WTC11 (cell line): ENCODE measurements at regions not wholly inside any gene's neighbourhood (a gene's known extent, or its start where the extent isn't known, plus 50 kb on each side); places are given as distances from the start of the nearest gene placed in this dataset.

Source experiments
- ATAC-seq: fragments of 200-7000 bp; cut with Tn5 transposase; 2 replicates; pipeline ENCODE4 v1.10.0; 2021; ENCODE audit warnings: mild to moderate bottlenecking, moderate library complexity
- CTCF ChIA-PET: fragments of 300-600 bp; sonication (Branson Sonifier 250); formaldehyde crosslinking; loops from one replicate; lab custom pipeline; 2021; ENCODE audit warnings: antibody characterized with exemption; lab: Charles Lee
- POLR2A ChIA-PET: fragments of 350-600 bp; sonication (Branson Sonifier 250); formaldehyde crosslinking; loops from one replicate; lab custom pipeline; 2021; ENCODE audit warnings: antibody characterized with exemption; lab: Charles Lee
- DNase-seq: peaks from one replicate; pipeline ENCODE4 v3.0.0; 2021; ENCODE audit warnings: low spot score
- H3K27ac Mint-ChIP-seq: 2 replicates; pipeline ENCODE4 v1.8.0; 2021; ENCODE audit warnings: mixed read lengths
- H3K27me3 Mint-ChIP-seq: 2 replicates; pipeline ENCODE4 v1.8.0; 2021; ENCODE audit warnings: low read depth, mild to moderate bottlenecking, moderate library complexity, mixed read lengths
- H3K36me3 Mint-ChIP-seq: 2 replicates; pipeline ENCODE4 v1.8.0; 2021; ENCODE audit warnings: mixed read lengths
- H3K4me1 Mint-ChIP-seq: 2 replicates; pipeline ENCODE4 v1.8.0; 2022; ENCODE audit warnings: mixed read lengths
- H3K4me3 Mint-ChIP-seq: 2 replicates; pipeline ENCODE4 v1.8.0; 2021; ENCODE audit warnings: mild to moderate bottlenecking, moderate library complexity, mixed read lengths
- H3K9me3 Mint-ChIP-seq: 2 replicates; pipeline ENCODE4 v1.8.0; 2021; ENCODE audit warnings: mixed read lengths
- AFF4 ChIP-seq: sonication (generic); formaldehyde crosslinking; IDR thresholded peaks from 2 replicates; pipeline ENCODE4 v1.8.1; 2023; ENCODE audit warnings: mild to moderate bottlenecking, missing genetic modification reagents, borderline replicate concordance
- ATF6 ChIP-seq: sonication (generic); formaldehyde crosslinking; IDR thresholded peaks from 2 replicates; pipeline ENCODE4 v1.8.1; 2023; ENCODE audit warnings: mild to moderate bottlenecking, missing genetic modification reagents
- E2F1 ChIP-seq: sonication (generic); formaldehyde crosslinking; IDR thresholded peaks from 2 replicates; pipeline ENCODE4 v1.8.0; 2022; ENCODE audit warnings: mild to moderate bottlenecking, missing genetic modification reagents
- E2F5 ChIP-seq: sonication (generic); formaldehyde crosslinking; IDR thresholded peaks from 2 replicates; pipeline ENCODE4 v1.8.1; 2022; ENCODE audit warnings: mild to moderate bottlenecking, moderate library complexity, missing genetic modification reagents
- EMX1 ChIP-seq: fragments of 250-450 bp; sonication (Bioruptor Pico); IDR thresholded peaks from 2 replicates; pipeline ENCODE4 v1.8.0; 2021; ENCODE audit warnings: mild to moderate bottlenecking
- FOXJ3 ChIP-seq: sonication (generic); formaldehyde crosslinking; IDR thresholded peaks from 2 replicates; pipeline ENCODE4 v1.9.0; 2021; ENCODE audit warnings: missing genetic modification reagents, mild to moderate bottlenecking, borderline replicate concordance
- GABPB1 ChIP-seq: sonication (generic); formaldehyde crosslinking; IDR thresholded peaks from 2 replicates; pipeline ENCODE4 v1.8.1; 2023; ENCODE audit warnings: mild to moderate bottlenecking, missing genetic modification reagents
- NFATC4 ChIP-seq: fragments of 250-450 bp; sonication (Bioruptor Pico); IDR thresholded peaks from 2 replicates; pipeline ENCODE4 v1.9.0; 2021; ENCODE audit warnings: mild to moderate bottlenecking
- NFE2L1 ChIP-seq: sonication (generic); formaldehyde crosslinking; IDR thresholded peaks from 2 replicates; pipeline ENCODE4 v1.8.1; 2023; ENCODE audit warnings: missing genetic modification reagents
- NR3C1 ChIP-seq: sonication (generic); formaldehyde crosslinking; conservative IDR thresholded peaks from 2 replicates; pipeline ENCODE4 v1.8.1; 2023; ENCODE audit warnings: low read depth, mild to moderate bottlenecking, missing genetic modification reagents
- OVOL2 ChIP-seq: fragments of 250-450 bp; sonication (Bioruptor Pico); IDR thresholded peaks from 2 replicates; pipeline ENCODE4 v1.9.0; 2021; ENCODE audit warnings: mild to moderate bottlenecking, borderline replicate concordance
- PREB ChIP-seq: sonication (generic); formaldehyde crosslinking; IDR thresholded peaks from 2 replicates; pipeline ENCODE4 v1.8.1; 2022; ENCODE audit warnings: mild to moderate bottlenecking, missing genetic modification reagents, moderate library complexity, borderline replicate concordance
- SP1 ChIP-seq: sonication (generic); formaldehyde crosslinking; conservative IDR thresholded peaks from 2 replicates; pipeline ENCODE4 v1.8.1; 2022; ENCODE audit warnings: missing genetic modification reagents
- TEAD4 ChIP-seq: sonication (generic); formaldehyde crosslinking; IDR thresholded peaks from 2 replicates; pipeline ENCODE4 v1.8.0; 2022; ENCODE audit warnings: mild to moderate bottlenecking, missing genetic modification reagents
- ZNF219 ChIP-seq: sonication (generic); formaldehyde crosslinking; IDR thresholded peaks from 2 replicates; pipeline ENCODE4 v1.8.0; 2023; ENCODE audit warnings: missing genetic modification reagents, mild to moderate bottlenecking, borderline replicate concordance
- ZNF396 ChIP-seq: fragments of 250-450 bp; sonication (Bioruptor Pico); IDR thresholded peaks from 2 replicates; pipeline ENCODE4 v1.8.0; 2021; ENCODE audit warnings: mild to moderate bottlenecking, moderate library complexity, borderline replicate concordance
- ZNF416 ChIP-seq: fragments of 250-450 bp; sonication (Bioruptor Pico); IDR thresholded peaks from 2 replicates; pipeline ENCODE4 v1.9.0; 2021; ENCODE audit warnings: mild to moderate bottlenecking, inconsistent platforms
- ZNF671 ChIP-seq: fragments of 250-450 bp; sonication (Bioruptor Pico); IDR thresholded peaks from 2 replicates; pipeline ENCODE4 v1.8.0; 2021; ENCODE audit warnings: mild to moderate bottlenecking
- TF ChIP-seq, protein P1 (sequence below): sonication (generic); formaldehyde crosslinking; IDR thresholded peaks from 2 replicates; pipeline ENCODE4 v1.8.1; 2023; ENCODE audit warnings: mild to moderate bottlenecking, missing genetic modification reagents, moderate library complexity
- TF ChIP-seq, protein P2 (sequence below): fragments of 250-450 bp; sonication (Bioruptor Pico); IDR thresholded peaks from 2 replicates; pipeline ENCODE4 v1.9.0; 2021; ENCODE audit warnings: mild to moderate bottlenecking

GRCh38 chr17:11176549-11176948 is 64.5 kb upstream of the SHISA6 start:
- DNase-seq (no peak), ATAC-seq (no peak)
- H3K27me3 Mint-ChIP-seq = peaks cover 5% of the 10 kb centered on the region; the same call in 1 of the 2 replicates
- H3K27ac Mint-ChIP-seq = no peak overlapping the region
- H3K9me3 Mint-ChIP-seq = peaks cover 70% of the 10 kb centered on the region
- H3K36me3 Mint-ChIP-seq = peaks cover 56% of the 10 kb centered on the region
- H3K4me1 Mint-ChIP-seq = no peaks in the 10 kb centered on the region
- POLR2A ChIA-PET = no interaction called here
- no peak overlapping the region for H3K4me3 Mint-ChIP-seq
- TF ChIP-seq ZNF416 (CRISPR knock-in tag) (no peak), E2F5 (CRISPR knock-in tag) (no peak), E2F1 (CRISPR knock-in tag) (no peak), TEAD4 (CRISPR knock-in tag) (no peak), PREB (CRISPR knock-in tag) (no peak), NR3C1 (no peak), SP1 (no peak), ZNF671 (no peak), EMX1 (CRISPR knock-in tag) (no peak)
- CTCF ChIA-PET = no interaction called here

- Mint-ChIP-seq H3K4me1 (no peaks in the 10 kb centered on the region), H3K27ac (no peak overlapping the region), H3K36me3 (peaks cover 72% of the 10 kb centered on the region), H3K4me3 (no peak overlapping the region), H3K27me3 (peaks cover 17% of the 10 kb centered on the region), H3K9me3 (peaks cover 83% of the 10 kb centered on the region)
- no peak for ATAC-seq
- TF ChIP-seq ZNF219 = no peak
- no peak for TF ChIP-seq ZNF396
- TF ChIP-seq FOXJ3 (CRISPR knock-in tag) = no peak
- DNase-seq = no peak
- ChIA-PET POLR2A (no interaction called here), CTCF (no interaction called here)
These were observed 70.1 kb upstream of the SHISA6 start for GRCh38 chr17:11170881-11171280.

GRCh38 chr17:11151818-11152425 is 89.1 kb upstream of the SHISA6 start:
- Mint-ChIP-seq H3K36me3 (peaks cover 62% of the 10 kb centered on the region), H3K27me3 (peaks cover 7% of the 10 kb centered on the region), H3K27ac (no peak overlapping the region), H3K9me3 (peaks cover 76% of the 10 kb centered on the region), H3K4me3 (no peak overlapping the region), H3K4me1 (no peaks in the 10 kb centered on the region)
- ChIA-PET CTCF (no interaction called here), POLR2A (no interaction called here)
- no peak for DNase-seq
- no peak for ATAC-seq
- TF ChIP-seq NFE2L1 (CRISPR knock-in tag) (no peak), NFATC4 (CRISPR knock-in tag) (no peak), ATF6 (no peak), GABPB1 (no peak), AFF4 (CRISPR knock-in tag) (no peak), OVOL2 (CRISPR knock-in tag) (no peak), ZNF671 (no peak)
- TF ChIP-seq, protein P1, sequence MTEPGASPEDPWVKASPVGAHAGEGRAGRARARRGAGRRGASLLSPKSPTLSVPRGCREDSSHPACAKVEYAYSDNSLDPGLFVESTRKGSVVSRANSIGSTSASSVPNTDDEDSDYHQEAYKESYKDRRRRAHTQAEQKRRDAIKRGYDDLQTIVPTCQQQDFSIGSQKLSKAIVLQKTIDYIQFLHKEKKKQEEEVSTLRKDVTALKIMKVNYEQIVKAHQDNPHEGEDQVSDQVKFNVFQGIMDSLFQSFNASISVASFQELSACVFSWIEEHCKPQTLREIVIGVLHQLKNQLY = no peak
- TF ChIP-seq, protein P2, sequence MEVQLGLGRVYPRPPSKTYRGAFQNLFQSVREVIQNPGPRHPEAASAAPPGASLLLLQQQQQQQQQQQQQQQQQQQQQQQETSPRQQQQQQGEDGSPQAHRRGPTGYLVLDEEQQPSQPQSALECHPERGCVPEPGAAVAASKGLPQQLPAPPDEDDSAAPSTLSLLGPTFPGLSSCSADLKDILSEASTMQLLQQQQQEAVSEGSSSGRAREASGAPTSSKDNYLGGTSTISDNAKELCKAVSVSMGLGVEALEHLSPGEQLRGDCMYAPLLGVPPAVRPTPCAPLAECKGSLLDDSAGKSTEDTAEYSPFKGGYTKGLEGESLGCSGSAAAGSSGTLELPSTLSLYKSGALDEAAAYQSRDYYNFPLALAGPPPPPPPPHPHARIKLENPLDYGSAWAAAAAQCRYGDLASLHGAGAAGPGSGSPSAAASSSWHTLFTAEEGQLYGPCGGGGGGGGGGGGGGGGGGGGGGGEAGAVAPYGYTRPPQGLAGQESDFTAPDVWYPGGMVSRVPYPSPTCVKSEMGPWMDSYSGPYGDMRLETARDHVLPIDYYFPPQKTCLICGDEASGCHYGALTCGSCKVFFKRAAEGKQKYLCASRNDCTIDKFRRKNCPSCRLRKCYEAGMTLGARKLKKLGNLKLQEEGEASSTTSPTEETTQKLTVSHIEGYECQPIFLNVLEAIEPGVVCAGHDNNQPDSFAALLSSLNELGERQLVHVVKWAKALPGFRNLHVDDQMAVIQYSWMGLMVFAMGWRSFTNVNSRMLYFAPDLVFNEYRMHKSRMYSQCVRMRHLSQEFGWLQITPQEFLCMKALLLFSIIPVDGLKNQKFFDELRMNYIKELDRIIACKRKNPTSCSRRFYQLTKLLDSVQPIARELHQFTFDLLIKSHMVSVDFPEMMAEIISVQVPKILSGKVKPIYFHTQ (CRISPR knock-in tag) = no peak
